SKM-1 (cell line): ENCODE measurements at regions not wholly inside any gene's neighbourhood (a gene's known extent, or its start where the extent isn't known, plus 50 kb on each side); places are given as distances from the start of the nearest gene placed in this dataset.

Source experiments
- DNase-seq: peaks from one replicate; lab custom pipeline; 2025; ENCODE audit not compliant: unreplicated experiment; lab: John Stamatoyannopoulos, UW

GRCh38 chr17:33809748-33810147, 445.3 kb upstream of the CCL2 start:
- DNase-seq = no peak

DNA sequence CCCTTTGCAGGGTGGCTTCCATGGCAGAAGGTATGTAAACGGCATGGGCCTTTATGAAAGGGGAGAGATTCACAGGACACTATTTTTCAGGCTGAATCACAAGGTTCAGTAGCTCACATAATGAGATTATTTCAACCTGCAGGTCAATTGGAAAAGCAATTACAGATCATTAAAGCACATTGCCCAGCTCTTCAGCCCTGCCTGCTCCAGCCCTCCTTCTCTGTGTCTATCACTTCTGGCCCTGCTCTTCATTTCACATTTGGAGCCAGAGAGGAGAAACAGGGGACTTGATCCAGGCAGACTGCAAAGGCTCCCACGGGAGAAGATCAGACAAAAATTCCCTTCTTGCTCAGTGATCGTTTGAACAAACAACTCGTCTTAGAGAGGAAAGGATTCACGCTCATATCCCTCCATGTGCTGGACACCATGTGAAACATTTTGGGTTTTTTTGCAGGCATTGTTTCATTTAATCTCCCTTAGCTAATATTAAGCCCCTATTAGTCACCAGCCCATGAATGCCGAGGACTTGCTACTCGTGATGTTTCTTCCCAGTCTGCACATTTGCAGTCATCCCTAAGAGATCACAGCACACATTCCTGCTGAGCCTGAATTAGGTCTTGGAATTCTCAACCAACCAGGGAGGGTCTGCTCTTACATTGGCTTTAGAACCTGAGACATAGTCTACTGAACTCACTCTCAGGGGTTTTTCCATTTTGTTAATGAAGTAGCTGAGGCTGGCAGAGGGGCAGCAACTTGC, 443.9 kb upstream of the CCL2 start:
- DNase-seq = no peak

- no peak for DNase-seq
Observed at GRCh38 chr17:33811984-33812577, 443.0 kb upstream of the CCL2 start.

GRCh38 chr17:33814852-33815251, 440.2 kb upstream of the CCL2 start:
- DNase-seq = no peak

- no peak for DNase-seq
Observed at GRCh38 chr17:33816036-33816435, 439.0 kb upstream of the CCL2 start.

GRCh38 chr17:33816842-33817617, 438.1 kb upstream of the CCL2 start:
- no peak for DNase-seq

- DNase-seq = no peak
Observed at GRCh38 chr17:33819539-33819938, 435.5 kb upstream of the CCL2 start.

DNA sequence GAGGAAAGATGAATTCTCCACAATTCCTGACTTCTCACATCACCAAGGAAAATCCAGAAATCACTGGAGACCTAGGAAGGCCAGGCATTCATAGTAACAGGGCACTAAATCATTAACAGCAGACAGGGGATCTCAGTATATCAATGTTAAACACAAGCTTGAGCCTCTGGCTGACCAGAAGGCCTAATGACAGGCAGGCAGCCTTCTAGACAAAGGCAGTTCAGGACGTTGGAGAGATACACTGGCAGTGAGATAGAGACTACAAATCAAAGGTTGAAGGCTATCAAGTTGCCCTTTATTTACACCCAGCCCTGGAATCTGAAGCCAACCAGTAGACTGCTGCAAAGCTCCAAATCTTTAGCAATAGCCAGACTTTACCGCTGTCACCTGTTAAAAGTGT, 422.8 kb upstream of the CCL2 start:
- DNase-seq = no peak

DNA sequence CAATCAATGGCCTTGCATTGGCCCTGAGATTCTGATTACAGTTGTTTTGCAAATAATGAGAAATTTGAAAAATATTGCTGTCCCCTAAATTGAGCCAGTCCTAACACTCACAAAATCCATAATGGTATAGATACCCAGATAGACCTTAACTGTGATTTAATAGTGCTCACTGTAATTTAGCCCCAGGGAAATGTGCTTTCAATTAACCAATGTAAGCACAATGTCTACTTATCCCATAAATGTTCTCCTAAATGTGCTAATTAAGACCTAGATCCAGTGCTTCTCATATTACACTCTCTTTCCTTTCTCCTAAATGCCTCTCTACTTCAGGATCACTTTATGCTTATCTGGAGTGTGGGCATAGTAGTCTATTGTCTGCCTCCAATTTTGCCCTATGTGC, 417.8 kb upstream of the CCL2 start:
- DNase-seq = no peak

GRCh38 chr17:33838281-33838680, 416.8 kb upstream of the CCL2 start:
- no peak for DNase-seq

- no peak for DNase-seq
Observed at GRCh38 chr17:33847900-33848299, 407.2 kb upstream of the CCL2 start.

DNA sequence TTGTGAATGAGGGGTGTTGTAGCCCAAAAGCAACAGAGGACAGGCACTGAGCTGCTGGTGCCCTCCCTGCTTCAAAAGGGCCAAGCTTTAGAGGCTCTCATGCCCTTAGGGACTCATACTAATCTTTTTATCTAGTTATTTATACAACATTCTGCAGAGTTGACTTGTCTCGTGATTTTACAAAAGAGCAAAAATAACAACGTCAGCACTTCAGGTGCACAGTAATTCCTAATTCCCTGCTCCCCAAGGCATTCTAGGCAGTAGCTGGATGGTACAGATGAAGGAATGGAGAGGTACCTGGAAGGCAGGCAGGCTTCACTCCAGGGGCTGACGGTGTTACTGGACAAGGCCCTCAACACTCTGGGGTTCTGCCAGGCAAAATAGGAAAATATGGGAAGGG, 406.7 kb upstream of the CCL2 start:
- no peak for DNase-seq

DNA sequence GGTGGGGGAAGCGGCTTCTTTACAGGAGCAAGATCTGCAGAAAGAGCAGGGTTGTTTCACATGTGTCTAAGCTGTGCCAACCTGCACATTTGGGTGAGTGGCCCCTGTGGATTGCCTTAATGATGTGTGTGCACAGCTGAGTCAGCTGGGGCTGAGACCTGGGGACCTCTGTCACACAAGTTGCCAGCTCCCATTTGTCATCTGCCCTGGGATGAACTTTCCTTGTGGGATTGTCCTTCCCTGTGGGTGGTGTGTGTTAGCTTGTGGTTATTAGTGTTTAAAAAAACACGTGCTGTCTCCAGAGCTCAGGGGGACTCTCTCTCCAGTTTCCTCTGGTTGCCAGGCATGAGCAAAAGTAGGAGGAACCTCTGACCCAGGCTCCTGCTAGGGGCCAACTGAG, 400.5 kb upstream of the CCL2 start:
- DNase-seq = no peak

- DNase-seq = no peak
Observed at GRCh38 chr17:33858121-33858520, 397.0 kb upstream of the CCL2 start.

GRCh38 chr17:33858682-33859081, 396.4 kb upstream of the CCL2 start:
- DNase-seq = no peak

DNA sequence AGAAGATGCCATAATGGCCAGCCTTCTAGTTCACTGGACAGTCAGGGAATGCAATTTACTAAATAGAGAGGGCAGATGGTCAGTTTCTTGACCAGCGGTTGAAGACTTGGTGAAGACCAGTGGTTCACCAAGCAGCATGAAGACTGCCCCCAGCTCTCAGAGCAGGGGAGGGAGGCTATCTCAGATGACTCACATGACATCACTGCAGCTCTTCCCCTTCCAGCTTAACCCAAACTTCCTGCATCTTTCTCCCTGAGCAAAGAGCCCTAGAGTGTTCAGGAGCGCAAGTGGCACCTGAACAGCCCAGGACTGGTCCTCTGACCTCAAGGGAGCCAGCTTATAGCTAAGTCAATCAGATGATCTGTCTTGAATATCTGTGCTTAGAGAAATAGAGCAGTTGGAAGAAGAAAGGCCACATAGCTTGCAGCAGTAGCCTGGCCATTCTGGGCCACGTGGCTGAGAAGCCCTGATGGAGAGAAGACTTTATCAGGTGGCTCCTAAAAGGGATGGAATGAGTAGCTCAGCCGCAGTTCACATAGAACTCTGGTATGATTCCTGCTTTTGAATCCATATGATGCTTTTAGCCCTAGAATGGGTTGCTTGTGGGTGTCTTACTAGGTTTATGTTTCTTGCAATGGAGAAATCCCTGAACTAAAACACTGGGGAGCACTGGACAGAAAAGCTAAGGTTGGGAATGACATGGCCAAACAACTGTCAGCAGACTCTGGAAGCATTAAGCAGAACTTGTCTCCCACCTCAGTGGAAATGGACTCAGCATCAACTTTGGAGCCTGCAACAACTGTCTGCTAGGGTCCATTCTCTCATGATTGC, 392.1 kb upstream of the CCL2 start:
- no peak for DNase-seq

GRCh38 chr17:33864758-33865229, 390.3 kb upstream of the CCL2 start:
- DNase-seq = no peak

DNA sequence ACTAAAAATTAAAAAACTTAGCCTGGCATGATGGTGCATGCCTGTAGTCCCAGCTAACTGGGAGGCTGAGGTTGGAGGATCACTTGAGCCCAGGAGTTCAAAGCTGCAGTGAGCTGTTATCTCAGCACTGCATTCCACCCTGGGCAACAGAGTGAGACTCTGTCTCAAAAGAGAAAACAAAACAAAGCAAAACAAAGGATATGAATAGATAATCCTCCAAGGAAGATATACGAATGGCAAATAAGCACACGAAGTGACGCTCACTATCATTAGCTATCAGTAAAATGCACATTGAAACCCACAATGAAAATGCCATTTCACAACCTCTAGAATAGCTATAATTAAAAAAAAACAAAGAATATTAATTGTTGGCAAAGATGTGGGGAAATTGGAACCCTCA, 386.2 kb upstream of the CCL2 start:
- no peak for DNase-seq

DNA sequence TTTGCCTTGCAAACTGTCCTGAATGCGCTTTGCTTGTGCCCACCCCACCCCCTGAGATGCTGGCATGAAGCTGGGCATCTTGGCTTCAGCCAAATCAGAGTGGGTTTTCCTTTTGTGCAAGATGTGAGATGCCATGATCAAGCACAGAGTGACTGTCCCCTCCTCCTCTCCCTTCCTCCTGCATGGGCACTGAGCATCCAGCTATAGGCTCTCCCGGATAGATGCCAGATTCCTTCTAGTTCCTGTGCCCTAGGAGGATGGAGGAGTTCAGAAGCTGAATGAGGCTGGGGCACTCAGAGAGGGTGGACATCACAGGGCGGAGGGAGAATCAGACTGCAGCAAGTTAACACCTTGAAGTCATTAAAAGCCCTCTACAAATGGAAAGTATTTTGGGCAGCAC, 384.1 kb upstream of the CCL2 start:
- no peak for DNase-seq

DNA sequence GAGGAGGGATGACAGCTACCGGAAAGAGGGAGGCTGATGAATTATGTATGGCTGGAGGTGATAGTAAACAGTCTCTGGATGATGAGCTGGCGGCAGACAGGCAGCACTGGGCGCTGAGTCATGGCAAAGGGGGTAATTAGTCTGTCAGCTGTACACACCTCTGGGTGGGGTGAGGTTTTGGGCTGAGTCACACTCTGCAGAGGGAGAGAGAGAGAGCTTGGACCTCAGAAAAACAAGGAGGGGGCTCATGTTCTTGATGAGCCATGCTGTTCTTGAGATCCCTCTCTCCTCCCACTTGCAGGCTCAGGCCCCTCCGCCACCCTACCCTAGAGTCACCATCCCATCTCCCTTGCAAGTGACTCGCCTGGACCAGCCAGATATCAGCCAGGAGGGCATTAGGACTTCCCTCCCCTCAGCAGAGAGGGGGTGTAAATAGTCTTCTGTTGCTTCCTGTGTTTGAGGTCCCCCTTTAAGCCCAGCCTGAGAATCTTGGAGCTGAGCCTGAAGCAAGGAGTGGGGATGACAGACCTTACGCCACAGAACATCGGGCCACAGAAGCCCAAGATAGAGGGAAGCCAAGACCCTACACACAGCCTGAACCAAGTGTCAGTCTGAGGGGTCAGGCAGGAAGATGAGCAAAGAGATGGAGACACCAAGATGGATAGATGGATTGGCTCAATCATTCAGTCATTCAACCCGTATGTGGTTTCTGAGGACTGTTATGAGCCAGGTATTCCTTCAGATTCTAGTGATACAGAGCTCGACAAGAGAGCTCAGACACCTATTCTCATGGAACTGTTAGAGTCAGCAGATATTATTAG, 383.2 kb upstream of the CCL2 start:
- no peak for DNase-seq
